ENCODE measurements at regions not wholly inside any gene's neighbourhood (a gene's known extent, or its start where the extent isn't known, plus 50 kb on each side); places are given as distances from the start of the nearest gene placed in this dataset.

GRCh38 chr22:49258107-49259010 lies 569.3 kb downstream of the BRD1 start:
- no peaks in the 10 kb centered on the region for H4K20me1 ChIP-seq (replicated peaks; ENCODE audit: insufficient read depth)
- H3K27ac Mint-ChIP-seq: no peak overlapping the region
- no peaks in the 10 kb centered on the region for H3K9me2 ChIP-seq (ENCODE audit: insufficient read depth)
- peaks cover 11% of the 10 kb centered on the region for H3K9me3 Mint-ChIP-seq
- no peak overlapping the region for H3K27ac ChIP-seq (ENCODE audit: low read depth)
- no peak overlapping the region for H2AFZ ChIP-seq
- H3K36me3 Mint-ChIP-seq (ENCODE audit: low read depth): peaks cover 9% of the 10 kb centered on the region; the same call in 2 of the 3 replicates
- no peaks in the 10 kb centered on the region for H3K4me1 ChIP-seq (ENCODE audit: insufficient read depth)
- H3K36me3 ChIP-seq (ENCODE audit: insufficient read depth): 0 out of 2 replicates have a peak, but pooled peaks cover 3% of the 10 kb centered on the region
- peaks cover 8% of the 10 kb centered on the region for H3K27me3 Mint-ChIP-seq (ENCODE audit: insufficient read depth, low read depth, poor library complexity)
- TF ChIP-seq ETS1 (IDR thresholded peaks at IDR 0.05): no peak
- TF ChIP-seq REST (IDR thresholded peaks at IDR 0.05; ENCODE audit: unreplicated experiment): no peak
- no peak for TF ChIP-seq CTCF (conservative IDR thresholded peaks at IDR 0.05; ENCODE audit: low read depth in 2 of 2)
- no peak for TF ChIP-seq ZNF114 (CRISPR knock-in tag; IDR thresholded peaks at IDR 0.05)
- TF ChIP-seq ZNF331 (CRISPR knock-in tag; IDR thresholded peaks at IDR 0.05; ENCODE audit: low read depth): no peak
- no peak for TF ChIP-seq EZH2phosphoT487 (IDR thresholded peaks at IDR 0.05; ENCODE audit: unreplicated experiment)
- TF ChIP-seq POLR2AphosphoS5 (IDR thresholded peaks at IDR 0.05; ENCODE audit: low read depth): no peak
- no peak for TF ChIP-seq CREB1 (CRISPR knock-in tag; IDR thresholded peaks at IDR 0.05; ENCODE audit: low read depth)
- TF ChIP-seq NANOG (IDR thresholded peaks at IDR 0.05; ENCODE audit: borderline replicate concordance): no peak
- no peak for TF ChIP-seq STAT1 (IDR thresholded peaks at IDR 0.05; ENCODE audit: unreplicated experiment)
- no peak for TF ChIP-seq ZNF462 (CRISPR knock-in tag; IDR thresholded peaks at IDR 0.05)
- no peak for TF ChIP-seq EZH2 (IDR thresholded peaks at IDR 0.05; ENCODE audit: low read depth, unreplicated experiment)
- no peak for TF ChIP-seq JUNB (IDR thresholded peaks at IDR 0.05; ENCODE audit: unreplicated experiment)
- H3K4me3 ChIP-seq: no peak overlapping the region
- no peak overlapping the region for H3K4me3 Mint-ChIP-seq
- no peak for DNase-seq (ENCODE audit: low spot score)
- H3K4me2 ChIP-seq: no peak overlapping the region
- no peak for ATAC-seq
- no peaks in the 10 kb centered on the region for H3F3A ChIP-seq (replicated peaks; ENCODE audit: low read depth)
- H3K27me3 ChIP-seq (ENCODE audit: insufficient read depth): no peaks in the 10 kb centered on the region
- H3K79me2 ChIP-seq (replicated peaks; ENCODE audit: insufficient read depth): no peaks in the 10 kb centered on the region
- H3K4me1 Mint-ChIP-seq: no peaks in the 10 kb centered on the region; the same call in 1 of the 3 replicates

Data from GM23338 (cell line).